ENCODE measurements at regions not wholly inside any gene's neighbourhood (a gene's known extent, or its start where the extent isn't known, plus 50 kb on each side); places are given as distances from the start of the nearest gene placed in this dataset.

- 44 to 70% (median 47%) methylated on average over 5 of the region's 5 CpGs for WGBS, 3 donors
- Histone ChIP-seq H3K36me3 (no peaks in the 10 kb centered on the region), H3K4me3 (no peak overlapping the region), H3K27ac (no peak overlapping the region), H3K9me3 (no peaks in the 10 kb centered on the region), H3K27me3 (no peaks in the 10 kb centered on the region), H3K4me1 (ENCODE audit: insufficient read depth) (no peaks in the 10 kb centered on the region)
- TF ChIP-seq CTCF (IDR thresholded peaks at IDR 0.05): no peak
- TF ChIP-seq EP300 (IDR thresholded peaks at IDR 0.05): no peak
- TF ChIP-seq POLR2A (IDR thresholded peaks at IDR 0.05): no peak
- DNase-seq: no peak
- intact Hi-C loops (cut with DNase I): no loop called here
Observed at GRCh38 chr16:59552164-59552563, 818.0 kb upstream of the GOT2 start.

DNA sequence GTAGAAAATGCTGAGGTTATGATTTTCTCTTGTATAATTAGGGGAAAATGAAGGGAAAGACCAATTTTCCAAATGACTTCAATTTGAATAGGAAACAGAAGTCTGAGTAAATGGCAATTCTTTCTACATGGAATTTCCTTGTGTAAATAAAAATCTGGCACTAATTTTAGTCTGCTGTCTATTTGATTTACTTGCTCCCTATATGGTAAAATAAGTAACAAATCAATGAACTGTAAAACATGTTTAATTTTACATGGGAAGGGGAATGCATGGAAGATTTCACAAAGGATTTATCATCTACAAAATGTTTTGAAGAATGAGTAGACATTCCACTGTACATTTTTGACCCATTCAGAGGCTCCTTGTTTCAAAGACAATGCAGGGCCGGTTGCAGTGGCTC is 811.6 kb upstream of the GOT2 start:
- TF ChIP-seq CTCF (IDR thresholded peaks at IDR 0.05) (no peak), POLR2A (IDR thresholded peaks at IDR 0.05) (no peak), EP300 (IDR thresholded peaks at IDR 0.05) (no peak)
- H3K4me1 ChIP-seq (ENCODE audit: insufficient read depth): no peaks in the 10 kb centered on the region
- no peak for DNase-seq
- 59 to 74% (median 64%) methylated on average over 1 of the region's 1 CpG for WGBS, 3 donors
- H3K27ac ChIP-seq: no peak overlapping the region
- intact Hi-C loops (cut with DNase I): no loop called here
- H3K9me3 ChIP-seq: no peaks in the 10 kb centered on the region
- no peak overlapping the region for H3K4me3 ChIP-seq
- no peaks in the 10 kb centered on the region for H3K36me3 ChIP-seq
- H3K27me3 ChIP-seq: no peaks in the 10 kb centered on the region

- H3K4me3 ChIP-seq: no peak overlapping the region
- no peak overlapping the region for H3K27ac ChIP-seq
- no peaks in the 10 kb centered on the region for H3K9me3 ChIP-seq
- H3K36me3 ChIP-seq: no peaks in the 10 kb centered on the region
- intact Hi-C loops (cut with DNase I): no loop called here
- no peaks in the 10 kb centered on the region for H3K27me3 ChIP-seq
- WGBS, 3 donors: 32 to 51% (median 36%) methylated on average over 4 of the region's 4 CpGs
- TF ChIP-seq CTCF (IDR thresholded peaks at IDR 0.05): no peak
- TF ChIP-seq EP300 (IDR thresholded peaks at IDR 0.05): no peak
- TF ChIP-seq POLR2A (IDR thresholded peaks at IDR 0.05): no peak
- DNase-seq: no peak
- H3K4me1 ChIP-seq (ENCODE audit: insufficient read depth): no peaks in the 10 kb centered on the region
Observed at GRCh38 chr16:59543641-59544040, 809.5 kb upstream of the GOT2 start.

DNA sequence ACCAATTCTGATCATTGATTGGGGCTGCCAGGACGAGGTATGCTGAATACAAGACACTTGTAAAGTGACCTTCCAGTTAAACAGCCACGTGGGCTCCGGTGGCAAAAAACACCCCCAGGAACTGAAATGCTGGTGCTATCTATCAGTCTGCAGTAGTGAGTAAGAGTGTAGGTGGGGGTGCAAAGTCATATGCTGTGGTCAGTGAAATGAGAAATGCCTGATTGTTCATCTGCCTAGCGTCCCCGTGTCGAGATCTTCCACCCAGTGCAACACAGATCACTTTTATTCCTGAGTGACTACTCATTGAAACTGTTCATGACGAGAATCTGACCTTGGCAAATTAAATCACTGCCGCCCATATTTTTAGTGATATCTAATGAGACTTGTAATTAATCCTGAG is 806.5 kb upstream of the GOT2 start:
- intact Hi-C loops (cut with DNase I): no loop called here
- Histone ChIP-seq H3K27me3 (no peaks in the 10 kb centered on the region), H3K27ac (no peak overlapping the region), H3K9me3 (no peaks in the 10 kb centered on the region), H3K4me3 (no peak overlapping the region), H3K36me3 (no peaks in the 10 kb centered on the region), H3K4me1 (ENCODE audit: insufficient read depth) (no peaks in the 10 kb centered on the region)
- TF ChIP-seq POLR2A (IDR thresholded peaks at IDR 0.05) (no peak), CTCF (IDR thresholded peaks at IDR 0.05) (no peak), EP300 (IDR thresholded peaks at IDR 0.05) (no peak)
- 55 to 78% (median 57%) methylated on average over 8 of the region's 8 CpGs for WGBS, 3 donors
- no peak for DNase-seq

GRCh38 chr16:59535298-59535697 is 801.2 kb upstream of the GOT2 start:
- TF ChIP-seq EP300 (IDR thresholded peaks at IDR 0.05) (no peak), CTCF (IDR thresholded peaks at IDR 0.05) (no peak), POLR2A (IDR thresholded peaks at IDR 0.05) (no peak)
- WGBS, 3 donors: 63 to 80% (median 74%) methylated on average over 4 of the region's 4 CpGs
- H3K4me1 ChIP-seq (ENCODE audit: insufficient read depth): no peaks in the 10 kb centered on the region
- H3K36me3 ChIP-seq: no peaks in the 10 kb centered on the region
- no peaks in the 10 kb centered on the region for H3K27me3 ChIP-seq
- no peak overlapping the region for H3K27ac ChIP-seq
- intact Hi-C loops (cut with DNase I): no loop called here
- H3K9me3 ChIP-seq: no peaks in the 10 kb centered on the region
- H3K4me3 ChIP-seq: no peak overlapping the region
- no peak for DNase-seq

All from ovary (tissue), 7 donors.